Keratinocyte (primary cell): ENCODE measurements at regions not wholly inside any gene's neighbourhood (a gene's known extent, or its start where the extent isn't known, plus 50 kb on each side); places are given as distances from the start of the nearest gene placed in this dataset.

Source experiments
- DNase-seq: peaks from one replicate; pipeline ENCODE4 v3.0.0-alpha.2; 2011; ENCODE audit warnings: low read depth, missing footprints, low spot score
- FAIRE-seq: peaks from 2 replicates; lab custom pipeline; 2011; peaks lifted over from hg19 to GRCh38; lab: Jason Lieb, UNC
- H2AFZ ChIP-seq: 2 replicates; pipeline ENCODE4 v1.6.0; 2012; ENCODE audit warnings: low read length, control low read depth, inconsistent platforms; ENCODE audit not compliant: control insufficient read depth
- H3K27ac ChIP-seq: 2 replicates; pipeline ENCODE4 v1.5.1; 2011; ENCODE audit warnings: low read length; ENCODE audit not compliant: control insufficient read depth, insufficient read depth
- H3K27me3 ChIP-seq: 3 replicates; pipeline ENCODE4 v1.6.0; 2011; ENCODE audit warnings: low read length; ENCODE audit not compliant: control insufficient read depth, insufficient read depth; ENCODE audit errors: extremely low read depth
- H3K36me3 ChIP-seq, 2 experiments: 2 replicates in 1 of 2; 3 replicates in 1 of 2; pipeline ENCODE4 v1.5.1; 2011; ENCODE audit warnings: low read length in 2 of 2, mild to moderate bottlenecking in 1 of 2; ENCODE audit not compliant: control insufficient read depth in 2 of 2, insufficient read depth in 2 of 2; ENCODE audit errors: extremely low read depth in 1 of 2
- H3K4me1 ChIP-seq: 3 replicates; pipeline ENCODE4 v1.5.1; 2011; ENCODE audit warnings: low read length; ENCODE audit not compliant: control insufficient read depth, insufficient read depth; ENCODE audit errors: extremely low read depth
- H3K4me2 ChIP-seq: 3 replicates; pipeline ENCODE4 v1.6.0; 2011; ENCODE audit warnings: low read depth, low read length; ENCODE audit not compliant: control insufficient read depth, insufficient read depth; ENCODE audit errors: extremely low read depth
- H3K4me3 ChIP-seq, 3 experiments: fragments of 200-600 bp in 1 of 3; sonication (generic) in 1 of 3; 2 replicates in 2 of 3; 3 replicates in 1 of 3; pipeline ENCODE4 v1.5.1; 2011 to 2016; ENCODE audit warnings: low read length in 3 of 3, mild to moderate bottlenecking in 3 of 3, control low read depth in 2 of 3, inconsistent platforms in 1 of 3, low read depth in 1 of 3, mixed read lengths in 1 of 3, mixed run types in 1 of 3, moderate library complexity in 1 of 3; ENCODE audit not compliant: control insufficient read depth in 2 of 3, insufficient read depth in 2 of 3; ENCODE audit errors: extremely low read depth in 1 of 3
- H3K79me2 ChIP-seq: 2 replicates; pipeline ENCODE4 v1.6.0; 2012; ENCODE audit warnings: low read length; ENCODE audit not compliant: control insufficient read depth, insufficient read depth
- H3K9ac ChIP-seq: 3 replicates; pipeline ENCODE4 v1.6.0; 2011; ENCODE audit warnings: low read length; ENCODE audit not compliant: control insufficient read depth, insufficient read depth; ENCODE audit errors: extremely low read depth
- H3K9me1 ChIP-seq: 3 replicates; pipeline ENCODE4 v1.6.0; 2011; ENCODE audit warnings: low read length; ENCODE audit not compliant: control insufficient read depth, insufficient read depth; ENCODE audit errors: extremely low read depth
- H3K9me3 ChIP-seq: 2 replicates; pipeline ENCODE4 v1.5.1; 2012; ENCODE audit warnings: low read depth, low read length; ENCODE audit not compliant: control insufficient read depth
- H4K20me1 ChIP-seq: 3 replicates; pipeline ENCODE4 v1.6.0; 2011; ENCODE audit warnings: low read length; ENCODE audit not compliant: control insufficient read depth, insufficient read depth; ENCODE audit errors: extremely low read depth
- EZH2 ChIP-seq: IDR thresholded peaks from one replicate; pipeline ENCODE4 v1.6.1; 2012; ENCODE audit warnings: inconsistent platforms, mild to moderate bottlenecking, low read length, moderate library complexity
- dilution Hi-C: fragments of 300-500 bp; cut with MboI; formaldehyde crosslinking; loops from one replicate; pipeline ENCODE4 v1.7.0; 2020; ENCODE audit warnings: low sequenced_read_pairs; ENCODE audit not compliant: extremely low pct_ligation_motif_present
- TF ChIP-seq, protein P1 (sequence below), 3 experiments: IDR thresholded peaks in 1 of 3; conservative IDR thresholded peaks in 1 of 3; optimal IDR thresholded peaks in 1 of 3; 2 replicates in 2 of 3; 3 replicates in 1 of 3; pipeline versions ENCODE3 to v1.5.1; 2011; ENCODE audit warnings: low read length in 3 of 3, mild to moderate bottlenecking in 3 of 3, moderate library complexity in 2 of 3, control low read depth in 1 of 3, inconsistent platforms in 1 of 3; ENCODE audit not compliant: insufficient read depth in 2 of 3; ENCODE audit errors: extremely low read depth in 1 of 3

DNA sequence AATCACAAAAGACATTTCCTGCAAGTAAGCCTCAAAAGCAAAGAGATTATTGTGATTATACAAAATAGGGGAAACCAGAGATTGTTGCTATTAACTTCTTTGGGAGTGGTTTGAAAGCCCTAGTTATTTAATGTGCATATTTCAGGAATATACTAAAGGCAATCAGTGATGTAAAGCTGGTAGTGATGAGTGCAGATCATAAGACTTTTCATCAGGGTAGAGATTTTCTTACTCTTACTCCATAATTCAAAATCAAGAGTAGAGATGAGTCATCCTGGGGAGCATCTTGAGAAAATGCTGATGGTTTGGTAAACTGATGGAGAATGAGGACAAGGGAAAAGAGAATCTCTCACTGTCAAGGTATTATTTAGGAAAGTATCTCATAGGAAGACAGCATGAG is 309.5 kb downstream of the FBXO15 start:
- DNase-seq (no peak), FAIRE-seq (no peak)
- Histone ChIP-seq H4K20me1 (no peaks in the 10 kb centered on the region), H3K79me2 (no peaks in the 10 kb centered on the region), H3K4me3 (no peak overlapping the region), H3K9me1 (no peaks in the 10 kb centered on the region), H3K27ac (no peak overlapping the region), H3K9me3 (no peaks in the 10 kb centered on the region), H3K36me3 (no peaks in the 10 kb centered on the region), H3K27me3 (no peaks in the 10 kb centered on the region), H2AFZ (no peak overlapping the region), H3K4me2 (no peak overlapping the region), H3K9ac (no peak overlapping the region), H3K4me1 (no peaks in the 10 kb centered on the region)
- TF ChIP-seq, protein P1, sequence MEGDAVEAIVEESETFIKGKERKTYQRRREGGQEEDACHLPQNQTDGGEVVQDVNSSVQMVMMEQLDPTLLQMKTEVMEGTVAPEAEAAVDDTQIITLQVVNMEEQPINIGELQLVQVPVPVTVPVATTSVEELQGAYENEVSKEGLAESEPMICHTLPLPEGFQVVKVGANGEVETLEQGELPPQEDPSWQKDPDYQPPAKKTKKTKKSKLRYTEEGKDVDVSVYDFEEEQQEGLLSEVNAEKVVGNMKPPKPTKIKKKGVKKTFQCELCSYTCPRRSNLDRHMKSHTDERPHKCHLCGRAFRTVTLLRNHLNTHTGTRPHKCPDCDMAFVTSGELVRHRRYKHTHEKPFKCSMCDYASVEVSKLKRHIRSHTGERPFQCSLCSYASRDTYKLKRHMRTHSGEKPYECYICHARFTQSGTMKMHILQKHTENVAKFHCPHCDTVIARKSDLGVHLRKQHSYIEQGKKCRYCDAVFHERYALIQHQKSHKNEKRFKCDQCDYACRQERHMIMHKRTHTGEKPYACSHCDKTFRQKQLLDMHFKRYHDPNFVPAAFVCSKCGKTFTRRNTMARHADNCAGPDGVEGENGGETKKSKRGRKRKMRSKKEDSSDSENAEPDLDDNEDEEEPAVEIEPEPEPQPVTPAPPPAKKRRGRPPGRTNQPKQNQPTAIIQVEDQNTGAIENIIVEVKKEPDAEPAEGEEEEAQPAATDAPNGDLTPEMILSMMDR (optimal IDR thresholded peaks at IDR 0.05 in 1 of 3, IDR thresholded peaks at IDR 0.05 in 1 of 3, conservative IDR thresholded peaks at IDR 0.05 in 1 of 3; ENCODE audit: extremely low read depth in 1 of 3, insufficient read depth in 2 of 3, low read length in 3 of 3), result no peak
- no peak for TF ChIP-seq EZH2
- dilution Hi-C loops, result no loop called here

DNA sequence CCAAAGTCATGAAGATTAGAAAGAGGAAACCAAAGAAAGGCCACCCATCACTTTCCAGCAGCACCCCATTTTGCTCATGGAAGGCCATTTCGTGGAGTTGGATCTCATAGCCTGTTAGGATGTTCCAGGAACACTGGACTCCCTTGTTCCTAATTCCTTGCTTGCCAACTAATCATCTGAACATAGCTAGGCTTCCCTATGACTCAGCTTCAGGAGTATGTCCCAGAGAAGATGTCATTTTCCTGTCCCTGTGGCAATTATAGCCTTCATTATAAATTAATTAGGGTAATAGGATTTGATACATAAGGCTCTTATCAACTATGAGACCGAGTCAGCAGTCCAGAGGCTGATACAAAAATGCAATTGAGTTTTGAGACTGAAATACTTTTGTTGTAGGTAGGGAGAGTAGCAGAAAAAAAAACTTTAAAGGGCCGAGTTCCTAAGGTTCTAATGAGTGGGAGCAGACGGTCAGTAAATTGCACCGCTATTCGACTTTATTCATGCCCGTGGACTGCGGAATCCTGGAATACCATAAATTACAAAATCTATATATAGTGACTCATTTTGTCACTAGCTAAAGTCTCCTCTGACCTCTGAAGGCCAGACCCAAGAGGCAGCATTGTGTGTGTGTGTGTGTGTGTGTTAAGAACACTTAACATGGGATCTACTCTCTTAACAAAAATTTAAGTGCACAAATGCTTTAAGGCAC is 311.8 kb downstream of the FBXO15 start:
- TF ChIP-seq, protein P1 (optimal IDR thresholded peaks at IDR 0.05 in 1 of 3, IDR thresholded peaks at IDR 0.05 in 1 of 3, conservative IDR thresholded peaks at IDR 0.05 in 1 of 3; ENCODE audit: extremely low read depth in 1 of 3, insufficient read depth in 2 of 3, low read length in 3 of 3), result no peak
- TF ChIP-seq EZH2, result no peak
- Histone ChIP-seq H3K27me3 (no peaks in the 10 kb centered on the region), H3K36me3 (no peaks in the 10 kb centered on the region), H3K79me2 (no peaks in the 10 kb centered on the region), H3K9me3 (no peaks in the 10 kb centered on the region), H4K20me1 (no peaks in the 10 kb centered on the region), H3K4me3 (no peak overlapping the region), H3K27ac (no peak overlapping the region), H3K4me1 (no peaks in the 10 kb centered on the region), H3K4me2 (no peak overlapping the region), H2AFZ (no peak overlapping the region), H3K9ac (no peak overlapping the region), H3K9me1 (no peaks in the 10 kb centered on the region)
- DNase-seq (no peak), FAIRE-seq (no peak)
- dilution Hi-C loops, result no loop called here
